Retina (tissue), 1 donor: ENCODE measurements at regions not wholly inside any gene's neighbourhood (a gene's known extent, or its start where the extent isn't known, plus 50 kb on each side); places are given as distances from the start of the nearest gene placed in this dataset.

Experiments used
- DNase-seq: peaks from one replicate; pipeline ENCODE4 v3.0.0-alpha.2; 2016

DNA sequence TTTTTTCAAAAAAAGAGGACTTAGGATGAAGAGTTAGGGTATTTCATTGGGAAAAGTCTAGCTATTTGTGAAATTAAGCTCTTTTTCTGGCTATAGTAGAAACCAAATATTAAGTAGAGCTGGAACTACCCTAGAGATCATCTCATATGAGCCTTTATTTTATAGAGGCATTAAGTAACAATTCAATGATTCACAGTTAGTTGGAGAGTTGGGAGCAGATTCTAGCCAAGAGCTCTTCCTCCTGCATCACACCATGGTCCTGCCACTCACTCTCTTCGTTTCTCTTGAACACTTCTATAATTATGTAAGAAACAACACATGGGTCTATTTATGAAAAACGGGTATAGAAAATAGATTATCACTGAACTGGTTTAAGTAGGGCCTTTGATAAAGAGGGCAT, 76.1 kb upstream of the ANK3 start:
- no peak for DNase-seq

DNA sequence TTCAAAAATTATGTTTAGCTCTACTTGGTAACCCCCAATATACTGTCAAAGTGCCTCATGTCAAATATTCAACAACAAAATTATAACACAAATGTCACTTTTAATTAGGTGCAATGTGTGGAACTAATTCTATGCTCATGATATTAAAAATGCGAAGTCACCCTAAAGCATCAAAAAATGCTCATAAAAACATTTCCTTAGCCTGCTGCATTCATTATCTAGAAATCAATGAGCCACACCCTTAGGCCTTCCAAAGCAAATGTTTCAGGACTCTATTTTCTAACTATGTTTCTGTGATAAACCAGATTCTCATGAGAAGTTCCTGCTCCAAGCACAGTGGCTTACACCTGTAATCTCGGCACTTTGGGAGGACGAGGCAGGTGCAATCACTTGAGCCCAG, 75.0 kb upstream of the ANK3 start:
- no peak for DNase-seq

DNA sequence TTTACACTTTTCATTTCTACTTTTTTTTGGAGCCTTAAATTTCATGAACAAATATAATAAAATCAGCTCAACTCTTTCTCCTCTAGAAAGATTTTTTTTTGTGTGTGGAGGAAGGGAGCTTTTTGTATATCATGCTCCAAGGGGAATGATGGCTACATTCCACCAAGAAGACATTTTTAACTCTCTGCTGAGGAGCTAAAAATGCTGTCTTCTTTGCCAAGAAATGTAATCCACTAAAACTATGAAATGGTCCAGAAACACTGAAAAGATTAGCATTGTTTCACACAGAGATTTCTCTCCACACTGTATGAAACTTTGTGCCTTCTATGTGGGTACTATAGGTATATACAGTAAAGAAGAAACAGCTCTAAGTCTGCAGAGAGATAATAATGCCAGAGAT, 74.1 kb upstream of the ANK3 start:
- DNase-seq, result no peak

DNA sequence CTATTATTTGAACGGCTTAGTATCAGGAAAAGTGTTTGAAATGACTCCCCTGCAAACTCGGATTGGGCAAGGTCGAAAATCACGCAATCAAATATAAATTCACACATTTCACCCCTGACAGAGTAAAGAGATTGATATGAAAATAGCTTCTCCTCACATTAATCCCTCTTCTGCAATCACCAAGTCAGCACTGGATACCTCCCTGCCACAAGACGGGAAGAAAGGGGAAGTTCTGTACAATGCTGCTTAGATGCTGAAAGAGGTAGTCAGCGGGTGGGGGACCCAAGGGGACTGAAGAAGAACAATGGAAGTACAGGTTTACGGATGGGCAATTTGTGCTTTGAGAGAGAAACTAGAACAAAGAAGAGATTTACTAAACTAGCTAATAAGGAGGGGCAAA, 72.0 kb upstream of the ANK3 start:
- peak; percentile 16 for DNase-seq

DNA sequence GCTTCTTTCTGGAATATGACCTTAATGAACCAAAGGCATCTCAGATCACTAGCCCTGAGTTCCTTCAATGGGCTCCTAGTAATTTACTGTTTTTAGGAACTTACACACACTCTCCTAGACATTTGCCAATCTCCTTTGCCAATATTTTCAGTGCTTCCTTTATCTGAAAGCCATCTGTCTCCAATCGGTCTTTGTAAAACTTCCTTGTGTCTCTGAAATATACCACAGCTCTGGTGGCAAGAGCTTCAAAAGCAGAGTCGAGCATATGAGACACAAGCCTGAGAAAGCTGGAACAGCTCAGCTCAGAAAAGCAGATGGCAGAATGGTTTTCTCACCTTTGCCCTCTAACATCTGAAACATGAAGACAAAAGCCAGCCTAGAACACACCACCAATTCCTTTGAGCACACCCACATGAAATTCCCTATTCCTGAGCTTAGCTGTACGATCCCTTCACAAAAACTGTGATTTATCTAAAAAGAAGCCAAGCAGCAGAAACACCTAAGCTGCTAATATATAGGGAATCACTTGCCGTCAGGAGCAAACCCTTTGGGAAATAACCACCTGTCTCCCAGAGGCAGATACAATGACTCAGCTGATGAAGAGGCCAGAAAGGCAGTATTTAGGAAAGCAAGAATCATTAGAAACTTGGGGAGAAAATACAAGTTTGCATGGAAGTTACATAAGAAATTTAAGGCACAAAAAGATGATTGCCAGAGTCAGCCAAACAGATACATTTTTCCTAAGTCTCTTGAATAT, 70.2 kb upstream of the ANK3 start:
- DNase-seq, result no peak

DNA sequence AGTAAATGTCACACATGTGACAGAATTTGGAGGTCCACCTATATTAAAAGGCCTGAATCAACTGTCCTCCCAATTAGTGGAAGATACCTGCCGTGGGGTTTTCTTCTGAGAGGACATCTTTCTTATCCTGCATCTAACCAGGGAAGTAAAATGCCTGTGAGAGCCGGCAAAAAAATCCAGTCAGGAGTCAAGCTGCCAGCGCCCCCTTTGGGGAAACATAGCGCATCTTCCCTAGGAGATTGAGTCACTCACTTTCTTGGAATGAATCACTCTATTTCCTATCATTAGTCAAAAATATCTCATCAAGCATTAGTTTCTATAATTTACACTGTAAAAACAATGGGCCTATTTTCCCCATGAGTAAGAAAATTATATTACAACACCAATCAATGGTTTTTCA, 66.4 kb upstream of the ANK3 start:
- DNase-seq, result no peak

DNA sequence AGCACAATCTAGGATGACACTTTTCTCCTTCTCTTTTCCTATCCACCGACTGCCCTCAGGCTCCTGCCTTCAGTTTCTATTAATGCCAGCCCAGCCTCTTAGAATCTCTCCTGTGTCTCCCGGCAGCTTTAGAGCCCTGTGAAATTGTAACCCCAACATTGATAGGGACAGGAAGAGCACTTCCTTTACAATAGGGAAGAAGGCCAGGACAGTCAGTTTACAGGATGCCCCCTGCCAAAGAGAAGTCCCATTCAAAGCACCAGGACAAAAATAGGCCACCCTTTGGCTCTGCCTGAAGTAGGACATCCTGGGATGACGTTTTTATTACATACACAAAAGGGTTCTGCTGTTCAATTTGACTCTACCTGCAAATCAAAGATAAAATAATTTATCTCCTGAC, 64.7 kb upstream of the ANK3 start:
- DNase-seq, result no peak

DNA sequence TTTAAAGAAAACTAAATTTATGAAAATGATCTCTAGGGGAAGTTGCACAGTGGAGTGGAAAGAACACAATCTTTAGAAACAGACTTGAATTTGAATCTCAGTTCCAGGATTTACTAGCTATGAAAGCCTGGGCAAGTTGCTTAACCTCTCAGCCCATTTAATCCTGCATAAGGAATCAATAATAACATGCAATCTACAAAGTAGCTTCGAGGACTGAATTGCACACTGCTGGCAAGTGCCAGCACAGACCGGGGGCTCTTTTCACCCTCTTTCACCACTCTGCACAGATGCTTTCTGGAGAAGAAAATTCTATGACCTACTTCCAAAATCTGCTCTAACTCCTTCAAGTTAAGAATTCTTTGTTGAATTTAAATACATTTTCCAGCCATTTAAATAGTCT, 63.4 kb upstream of the ANK3 start:
- DNase-seq, result no peak

DNA sequence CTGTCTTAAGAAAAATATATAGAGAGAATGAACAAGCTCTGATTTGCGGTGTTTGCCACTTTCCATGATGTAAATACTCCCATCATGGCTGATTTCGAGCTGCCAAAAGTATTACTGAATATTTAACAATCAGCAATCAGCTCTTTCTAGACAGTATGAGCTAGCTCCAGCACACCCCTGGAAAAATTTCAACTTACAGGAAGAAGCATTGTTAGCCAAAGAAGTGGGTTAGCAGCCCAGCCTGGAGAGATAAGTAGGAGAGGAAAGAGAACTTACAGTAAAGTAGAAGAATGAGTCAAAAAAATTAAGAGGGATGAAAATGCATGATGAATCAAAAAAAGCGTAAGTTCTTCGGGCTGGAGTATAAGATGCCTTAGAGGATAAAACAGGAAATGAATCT, 60.6 kb upstream of the ANK3 start:
- no peak for DNase-seq

DNA sequence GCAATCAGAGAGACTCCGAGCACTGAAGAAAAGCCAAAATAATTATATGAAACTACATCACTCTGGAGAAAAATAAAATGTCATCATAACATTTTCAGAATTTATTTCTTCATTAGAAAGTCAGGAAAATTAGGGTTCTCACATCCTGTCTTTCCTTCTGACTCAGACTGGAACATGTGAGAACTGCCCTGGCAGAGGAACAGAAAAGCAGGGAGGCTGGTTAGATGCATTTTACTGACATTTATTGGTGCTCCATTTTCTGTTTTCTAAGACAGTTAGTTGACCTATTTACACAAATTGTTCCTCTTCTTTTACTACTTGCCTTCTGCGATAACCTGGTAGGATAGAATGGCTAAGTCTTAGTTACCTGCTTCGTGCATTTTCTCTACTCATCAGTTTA, 58.6 kb upstream of the ANK3 start:
- DNase-seq, result no peak

DNA sequence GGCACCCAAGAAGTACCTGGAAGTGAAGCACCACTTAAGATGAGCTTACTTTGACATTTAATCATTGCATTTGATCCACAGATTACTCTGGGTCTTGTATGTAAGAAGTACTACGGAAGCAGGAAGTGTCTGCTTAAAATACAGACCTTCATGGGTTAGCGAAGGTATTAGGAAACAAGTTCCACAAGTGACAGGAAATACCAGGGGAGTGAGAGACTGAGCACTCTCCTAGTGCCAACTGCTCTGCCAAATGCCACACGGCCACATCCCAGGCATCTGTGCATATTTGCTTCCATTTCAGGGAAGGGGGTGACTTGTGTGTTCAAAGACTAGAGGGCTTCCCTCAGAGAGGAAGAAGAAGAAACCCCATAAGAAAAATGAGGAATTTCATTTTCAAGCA, 57.2 kb upstream of the ANK3 start:
- DNase-seq, result no peak

DNA sequence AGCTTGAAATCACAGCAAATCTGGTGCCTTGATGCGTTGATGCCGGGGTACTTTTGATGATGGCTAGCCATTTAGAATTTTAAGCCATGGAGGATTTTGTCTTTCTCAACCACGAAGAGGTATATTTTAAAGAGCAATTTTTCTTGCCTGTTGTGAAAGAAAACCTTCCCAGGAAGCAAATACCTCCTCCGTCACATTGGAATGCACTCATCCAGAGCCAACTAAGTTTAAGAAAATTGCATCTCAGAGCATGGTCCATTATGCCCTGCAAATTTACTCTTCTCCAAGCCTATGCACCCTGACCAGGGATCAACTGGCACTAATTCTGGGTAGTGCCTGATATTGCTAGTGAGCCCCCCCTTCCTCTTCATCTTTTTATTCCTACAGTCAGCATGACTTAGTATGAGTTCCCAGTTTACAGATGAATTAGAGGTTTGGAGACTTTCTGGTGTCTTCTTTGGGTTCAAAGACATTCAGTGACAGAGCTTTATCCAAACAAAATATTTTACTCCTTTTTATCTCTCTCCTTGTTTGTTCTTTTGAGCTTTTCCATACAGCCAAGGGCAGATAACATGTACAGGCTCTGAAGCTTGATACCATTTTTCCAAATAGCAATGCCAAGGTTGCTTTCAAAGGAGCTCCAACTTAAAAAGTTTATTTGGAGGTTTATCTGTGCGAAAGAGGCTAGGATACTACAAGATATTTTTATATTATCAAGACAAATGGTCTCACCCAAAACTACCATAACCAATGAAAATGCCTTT, 56.6 kb upstream of the ANK3 start:
- no peak for DNase-seq

DNA sequence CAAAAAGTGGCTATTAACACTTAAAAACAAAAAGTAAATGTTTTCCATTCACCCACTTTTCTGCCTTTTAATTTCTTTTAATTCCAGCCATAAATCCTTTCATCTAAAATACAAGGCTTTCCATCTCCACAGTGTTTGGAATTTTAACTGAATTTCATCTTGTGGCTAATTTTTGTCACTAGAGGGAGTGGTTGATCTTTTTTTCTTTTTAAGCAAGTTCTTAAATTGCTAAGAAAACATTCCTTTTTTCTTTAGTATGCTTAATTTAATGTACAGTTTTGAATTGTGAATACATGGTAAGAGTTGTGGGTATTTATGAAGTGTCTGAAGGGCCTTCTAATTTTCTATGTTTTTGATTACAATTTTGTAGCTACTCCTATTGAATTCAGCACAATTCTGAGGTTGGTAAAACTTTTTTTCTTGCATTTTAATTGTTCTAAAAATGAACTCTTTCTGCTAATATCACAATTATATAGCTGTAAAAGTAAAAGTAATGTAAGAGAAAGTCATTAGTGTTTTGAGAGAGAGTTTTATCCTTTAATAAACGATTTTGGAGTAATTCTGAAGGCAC, 54.9 kb upstream of the ANK3 start:
- no peak for DNase-seq

DNA sequence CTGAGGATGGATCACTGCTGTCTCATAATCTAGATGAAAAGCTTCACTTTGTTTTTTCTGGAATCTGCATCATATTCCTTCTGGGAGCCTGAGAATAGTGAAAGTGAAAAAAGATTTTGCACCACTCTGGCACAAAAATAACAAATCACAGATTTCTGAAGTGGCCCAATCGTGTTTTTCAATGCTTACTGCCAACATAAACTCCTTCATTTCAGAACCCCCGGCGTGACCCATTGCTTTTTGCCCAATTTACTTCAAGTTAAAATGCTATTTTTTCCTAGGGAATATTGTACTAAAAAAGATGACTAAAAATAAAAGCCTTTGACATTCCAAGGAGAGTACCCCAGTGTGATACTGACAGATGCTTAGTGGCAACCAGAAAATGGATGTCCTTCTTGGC, 53.7 kb upstream of the ANK3 start:
- no peak for DNase-seq

DNA sequence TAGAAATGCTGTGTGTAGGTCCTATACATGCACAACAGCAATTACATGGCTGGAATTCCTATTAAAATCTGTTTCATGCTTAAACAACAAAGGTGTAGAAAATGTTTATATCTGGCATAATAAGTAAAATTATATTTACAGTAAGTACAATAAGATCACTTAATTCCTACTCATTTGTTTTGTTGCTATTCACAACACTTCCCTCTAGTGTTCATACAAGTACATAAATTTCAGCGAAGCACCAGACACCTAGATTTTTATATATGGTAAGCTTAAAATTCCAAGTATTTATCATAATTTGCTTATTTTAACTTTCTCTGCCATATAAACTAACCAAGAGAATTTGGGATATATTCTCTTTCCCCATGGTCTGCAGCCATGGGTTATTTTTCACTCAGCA, 51.8 kb upstream of the ANK3 start:
- no peak for DNase-seq

DNA sequence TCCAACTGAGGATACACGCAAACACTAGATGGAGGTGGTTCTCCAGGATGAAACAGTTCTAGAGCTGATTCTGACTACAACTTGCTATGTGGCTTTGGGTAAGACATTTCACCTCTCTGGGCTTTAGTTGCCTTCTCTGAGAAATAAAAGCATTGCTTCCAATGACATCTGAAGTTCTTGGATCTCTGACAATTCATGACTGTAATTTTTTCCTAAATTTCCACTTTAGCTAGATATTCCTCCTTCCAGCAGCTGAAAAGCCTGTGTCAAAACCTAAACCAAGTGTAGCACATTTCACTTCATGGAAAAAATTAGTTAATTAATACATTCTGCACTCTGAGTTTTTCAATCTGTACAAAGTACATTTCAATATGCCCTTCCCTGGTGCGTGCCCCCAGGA, 50.0 kb upstream of the ANK3 start:
- no peak for DNase-seq
